ENCODE measurements at regions not wholly inside any gene's neighbourhood (a gene's known extent, or its start where the extent isn't known, plus 50 kb on each side); places are given as distances from the start of the nearest gene placed in this dataset.
A peak's percentile ranks its signal among the peaks of the same experiment; 100 is the strongest.

- no peak overlapping the region for H3K4me3 ChIP-seq (ENCODE audit: low read length)
- peak; percentile 13 for DNase-seq (ENCODE audit: low read depth)
- TF ChIP-seq CTCF (conservative IDR thresholded peaks at IDR 0.05; ENCODE audit: low read length) = no peak
Observed at GRCh38 chr7:94128072-94128471, 123.9 kb upstream of the BET1 start.

- TF ChIP-seq CTCF (conservative IDR thresholded peaks at IDR 0.05; ENCODE audit: low read length) = no peak
- peak; percentile 76 for DNase-seq (ENCODE audit: low read depth)
- H3K4me3 ChIP-seq (ENCODE audit: low read length) = no peak overlapping the region
Observed at GRCh38 chr7:94129443-94130140, 125.4 kb upstream of the BET1 start.

- no peak for TF ChIP-seq CTCF (conservative IDR thresholded peaks at IDR 0.05; ENCODE audit: low read length)
- peak; percentile 5 for DNase-seq (ENCODE audit: low read depth)
- H3K4me3 ChIP-seq (ENCODE audit: low read length) = no peak overlapping the region
Observed at GRCh38 chr7:94130716-94131115, 126.6 kb upstream of the BET1 start.

GRCh38 chr7:94133460-94133859 is 129.3 kb upstream of the BET1 start:
- TF ChIP-seq CTCF (conservative IDR thresholded peaks at IDR 0.05; ENCODE audit: low read length) = no peak
- DNase-seq (ENCODE audit: low read depth) = peak; percentile 71
- H3K4me3 ChIP-seq (ENCODE audit: low read length) = no peak overlapping the region

- no peak for TF ChIP-seq CTCF (conservative IDR thresholded peaks at IDR 0.05; ENCODE audit: low read length)
- no peak for DNase-seq (ENCODE audit: low read depth)
- no peak overlapping the region for H3K4me3 ChIP-seq (ENCODE audit: low read length)
Observed at GRCh38 chr7:94135180-94135579, 131.0 kb upstream of the BET1 start.

- no peak overlapping the region for H3K4me3 ChIP-seq (ENCODE audit: low read length)
- no peak for DNase-seq (ENCODE audit: low read depth)
- no peak for TF ChIP-seq CTCF (conservative IDR thresholded peaks at IDR 0.05; ENCODE audit: low read length)
Observed at GRCh38 chr7:94142281-94142680, 138.1 kb upstream of the BET1 start.

GRCh38 chr7:94145602-94146001 is 141.4 kb upstream of the BET1 start:
- no peak overlapping the region for H3K4me3 ChIP-seq (ENCODE audit: low read length)
- no peak for TF ChIP-seq CTCF (conservative IDR thresholded peaks at IDR 0.05; ENCODE audit: low read length)
- DNase-seq (ENCODE audit: low read depth) = peak; percentile 43

Data from AG10803 (cell line).